COLO668 (cell line): ENCODE measurements at regions not wholly inside any gene's neighbourhood (a gene's known extent, or its start where the extent isn't known, plus 50 kb on each side); places are given as distances from the start of the nearest gene placed in this dataset.

ENCODE experiments used
- DNase-seq: peaks from one replicate; lab custom pipeline; 2025; ENCODE audit not compliant: unreplicated experiment; lab: John Stamatoyannopoulos, UW

DNA sequence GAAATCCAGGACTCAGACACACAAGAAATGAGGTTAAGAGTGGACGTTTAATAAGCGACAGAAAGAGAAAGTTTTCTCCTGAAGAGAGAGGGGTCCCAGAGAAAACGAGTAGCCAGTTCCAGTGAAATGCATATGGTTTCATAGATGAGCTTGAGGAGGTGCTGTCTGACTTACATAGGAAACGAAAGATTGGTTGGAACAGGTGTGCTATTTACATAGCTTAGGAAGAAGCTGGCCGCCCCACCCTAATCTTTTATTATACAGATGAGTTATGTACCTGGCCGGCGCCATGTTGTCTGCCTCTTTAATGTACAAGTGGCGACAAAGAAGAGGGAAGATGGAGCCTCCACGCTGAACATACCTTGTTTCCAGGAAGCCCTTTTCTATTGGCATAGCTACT, 223.0 kb downstream of the SLC6A15 start:
- DNase-seq: no peak

DNA sequence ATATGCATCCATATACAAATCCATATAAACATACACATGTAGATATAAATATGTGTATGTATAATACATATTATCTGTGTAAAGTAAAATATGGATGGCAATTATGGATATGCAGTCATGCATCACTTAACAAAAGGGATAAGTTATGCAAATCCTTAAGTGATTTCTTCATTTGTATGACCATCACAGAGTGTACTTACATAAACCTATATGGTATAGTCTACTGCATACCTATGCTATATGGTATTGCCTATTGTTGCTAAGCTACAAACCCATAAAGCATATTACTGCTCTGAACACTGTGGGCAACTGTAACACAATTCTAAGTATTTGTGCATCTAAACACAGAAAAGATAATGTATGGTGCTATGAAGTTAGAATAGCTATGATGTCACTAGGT, 227.2 kb downstream of the SLC6A15 start:
- DNase-seq: no peak

DNA sequence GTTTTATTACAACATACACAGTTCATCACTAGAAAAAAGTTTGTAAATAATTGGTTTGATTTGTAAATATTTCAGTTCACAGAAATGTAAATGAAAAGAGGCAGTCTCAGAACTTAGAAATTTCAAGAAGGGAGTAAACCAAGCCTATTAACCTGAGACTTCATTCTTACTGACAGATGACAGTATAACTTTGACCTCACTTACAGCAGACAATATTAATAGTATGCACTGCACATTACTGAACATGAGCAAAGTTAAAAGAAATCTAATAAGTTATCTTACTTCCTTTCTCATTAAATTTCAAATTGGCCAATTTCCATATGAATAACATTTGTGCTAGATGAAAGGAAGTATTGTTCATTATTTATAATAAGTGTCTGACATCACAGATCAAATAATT, 235.8 kb downstream of the SLC6A15 start:
- no peak for DNase-seq

DNA sequence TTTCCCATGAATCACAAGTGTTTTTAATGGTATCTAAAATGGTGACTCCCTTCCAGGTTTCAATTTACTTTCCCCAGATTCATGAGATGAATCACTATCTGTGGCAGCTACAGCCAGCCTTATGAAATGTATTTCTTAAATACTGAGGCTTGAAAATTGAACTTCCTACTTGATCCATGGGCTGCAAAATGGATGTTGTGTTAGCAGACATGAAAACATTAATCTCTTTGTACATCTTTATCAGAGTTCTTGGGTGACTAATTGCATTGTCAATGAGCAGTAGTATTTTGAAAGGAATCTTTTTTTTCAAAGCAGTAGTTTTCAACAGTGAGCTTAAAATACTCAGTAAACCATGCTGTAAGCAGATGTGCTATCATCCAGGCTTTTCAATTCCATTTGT, 250.8 kb downstream of the SLC6A15 start:
- DNase-seq: no peak

DNA sequence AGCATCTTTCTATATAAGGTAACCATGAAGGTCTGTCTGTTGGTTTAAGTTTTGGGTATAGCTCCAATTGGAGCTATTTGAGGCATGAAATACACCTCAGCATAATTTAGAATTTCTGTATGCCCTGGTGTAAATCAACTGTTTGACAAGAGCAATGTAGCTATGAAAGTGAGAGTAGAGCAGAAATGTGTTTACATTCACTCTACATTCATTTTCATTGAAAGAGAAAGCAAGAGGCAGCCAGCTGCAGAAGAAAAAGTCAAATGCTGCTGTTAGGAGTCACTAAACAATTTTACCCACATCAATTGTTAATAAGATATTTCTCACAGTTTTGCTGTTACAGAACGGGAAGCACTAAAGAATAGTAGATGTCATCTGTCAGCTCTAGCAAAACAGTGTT, 252.5 kb downstream of the SLC6A15 start:
- DNase-seq: no peak

DNA sequence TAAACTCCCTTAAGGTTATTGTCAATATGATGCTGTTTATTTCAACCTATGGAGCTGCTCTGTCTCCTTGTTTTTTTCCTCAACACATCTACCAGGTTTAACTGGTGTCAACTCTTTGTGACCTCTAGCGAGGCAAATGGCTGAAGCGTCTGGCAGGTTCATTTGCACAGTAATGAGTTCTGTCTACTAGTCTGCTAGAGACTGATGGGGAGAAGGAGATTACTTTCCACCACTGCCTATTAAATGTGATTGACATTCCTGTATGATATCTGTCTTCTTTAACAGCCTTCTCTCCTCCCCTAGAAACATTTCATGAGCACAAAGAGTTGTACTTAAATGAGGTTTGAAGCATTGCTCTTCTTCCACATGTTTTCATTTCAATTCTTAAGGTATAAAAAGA, 253.7 kb downstream of the SLC6A15 start:
- no peak for DNase-seq

DNA sequence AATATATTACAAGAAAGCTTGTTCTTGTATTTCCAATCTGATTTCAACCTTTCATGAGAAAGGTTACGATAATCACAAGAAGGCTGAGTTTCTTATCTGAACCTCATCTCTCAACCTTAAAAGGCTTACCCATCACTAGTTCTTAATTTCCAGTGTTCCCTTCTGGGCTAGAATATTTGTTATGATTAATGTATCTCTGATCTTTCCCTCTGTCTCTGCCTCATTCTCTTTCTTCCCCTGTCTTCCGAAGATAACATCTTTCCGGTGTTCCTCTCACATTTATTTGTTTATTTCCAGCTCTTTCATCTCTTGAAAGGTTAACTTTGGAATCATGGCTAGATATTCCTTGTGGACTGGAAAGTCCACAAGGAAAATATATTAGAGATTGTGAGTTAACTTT, 255.9 kb downstream of the SLC6A15 start:
- no peak for DNase-seq

DNA sequence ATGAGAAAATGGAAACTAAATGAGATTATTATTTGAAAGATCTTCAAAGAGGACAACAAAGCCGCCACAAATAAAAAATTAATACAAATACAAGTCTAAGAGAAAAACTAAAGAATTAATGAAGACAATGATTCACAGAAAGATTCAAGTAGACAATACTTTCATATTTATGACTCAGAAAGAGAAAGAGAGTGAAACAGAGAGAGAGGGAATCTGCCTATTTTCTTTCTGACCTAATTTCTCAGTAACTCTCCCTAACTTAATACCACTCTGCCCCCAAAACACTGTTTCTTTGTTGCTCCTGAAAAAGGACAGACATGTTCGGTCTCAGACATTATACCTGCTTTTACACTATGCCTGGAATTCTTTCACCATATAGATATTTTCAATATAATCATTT, 259.1 kb downstream of the SLC6A15 start:
- no peak for DNase-seq

DNA sequence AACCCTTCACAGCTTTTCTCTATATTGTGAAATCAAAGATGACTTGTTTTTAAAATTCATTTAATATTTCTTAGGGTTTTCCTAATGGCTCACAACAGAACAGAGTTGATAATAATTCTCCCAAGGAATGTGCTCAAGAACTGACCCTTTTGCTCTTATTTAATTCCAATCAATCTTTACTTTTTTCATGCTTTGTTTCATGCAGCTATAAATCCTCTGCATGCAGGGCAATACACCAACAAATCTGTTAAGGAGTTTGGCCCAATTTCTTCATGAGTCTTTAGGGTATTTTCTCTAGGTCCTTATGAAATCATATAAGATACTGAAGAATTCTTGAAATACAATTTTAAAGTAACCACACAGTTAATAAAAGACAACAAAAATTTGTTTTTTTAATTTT, 264.2 kb downstream of the SLC6A15 start:
- no peak for DNase-seq

DNA sequence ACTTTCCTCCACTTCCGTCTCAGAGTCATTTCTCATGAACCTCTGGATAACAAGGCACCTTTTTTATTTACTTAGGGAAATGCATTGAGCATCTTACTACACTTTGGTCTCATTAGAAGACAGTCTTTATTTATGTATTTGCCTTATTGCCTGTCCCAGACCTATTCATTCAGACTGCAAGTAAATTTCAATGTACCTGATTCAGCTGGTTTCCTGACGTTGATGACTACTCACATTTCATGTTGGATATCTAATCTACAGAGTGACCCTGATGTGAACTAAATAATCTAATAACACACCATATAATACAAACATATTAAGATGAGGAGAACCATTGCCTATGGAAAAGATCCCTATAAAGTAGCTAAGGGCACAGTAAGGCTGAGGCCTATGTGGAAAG, 267.7 kb downstream of the SLC6A15 start:
- no peak for DNase-seq

DNA sequence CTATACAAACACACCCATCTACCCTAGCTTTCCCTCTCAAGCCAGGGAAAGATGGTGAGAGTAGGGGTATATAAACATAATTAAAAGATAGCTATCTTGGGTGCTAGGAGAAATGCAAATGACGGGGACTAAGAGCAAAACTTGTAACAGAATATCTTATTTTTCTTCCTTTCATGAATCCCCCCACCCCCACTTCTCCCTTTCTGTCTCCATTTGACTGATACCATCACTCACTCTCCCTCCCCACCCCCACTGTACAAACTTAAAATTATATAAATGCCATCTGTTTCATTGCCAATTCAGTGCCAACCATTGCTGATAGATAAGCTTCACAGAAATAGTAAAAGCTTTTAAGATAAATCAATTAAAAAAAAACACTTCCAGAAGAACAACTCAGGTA, 268.6 kb downstream of the SLC6A15 start:
- DNase-seq: no peak

DNA sequence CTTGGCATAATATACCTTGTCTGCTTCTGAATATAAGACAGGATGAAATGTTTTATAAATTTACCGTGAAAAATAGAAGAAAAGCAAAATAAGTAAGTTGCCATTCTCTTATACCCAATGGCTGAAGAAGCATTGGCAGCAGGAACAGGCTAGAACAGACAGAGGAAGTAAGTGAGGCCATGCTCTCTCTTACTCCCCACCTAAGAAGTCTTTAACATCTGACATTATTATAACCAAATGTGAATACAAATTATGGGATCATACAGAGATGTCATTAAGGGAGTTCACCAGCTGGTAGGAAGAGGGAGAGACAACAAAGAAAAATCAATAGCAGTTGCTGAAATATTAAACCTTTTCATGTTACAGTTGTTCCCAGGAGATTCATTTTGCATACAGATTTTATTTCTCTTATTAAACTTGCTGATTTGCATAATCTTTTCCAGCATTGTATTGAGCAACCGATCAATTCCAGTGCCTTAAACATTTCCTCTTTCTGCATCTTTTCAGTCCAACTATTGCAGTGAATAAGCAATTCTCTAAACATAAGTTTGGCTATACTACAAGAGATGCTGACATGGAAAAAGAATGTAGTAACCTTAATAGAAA, 270.6 kb downstream of the SLC6A15 start:
- no peak for DNase-seq

DNA sequence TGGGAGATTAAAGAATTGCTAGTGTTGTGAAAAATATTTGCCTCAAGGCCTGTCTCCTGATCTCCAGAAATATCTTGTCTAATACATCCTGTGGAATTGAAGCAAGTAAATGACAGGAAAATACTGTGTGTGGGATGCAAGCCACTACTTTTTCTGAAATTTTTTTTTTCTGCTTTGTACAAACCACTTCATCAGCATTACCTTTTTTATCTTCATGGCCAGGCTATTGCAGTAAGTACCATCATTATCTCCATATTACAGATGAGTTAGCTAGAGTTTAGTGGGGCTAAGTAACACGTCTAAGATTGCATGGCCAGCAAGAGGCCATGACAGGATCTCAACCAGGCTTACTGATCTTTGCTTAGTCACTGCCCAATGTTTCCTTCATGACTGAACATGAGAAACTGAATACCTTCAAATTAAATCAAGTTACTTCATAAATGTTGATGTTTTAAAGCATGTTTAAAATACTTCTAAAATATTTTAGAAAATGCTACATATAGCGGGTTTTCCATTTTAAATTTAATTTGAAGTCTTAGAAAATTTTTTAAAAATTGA, 273.7 kb downstream of the SLC6A15 start:
- no peak for DNase-seq

DNA sequence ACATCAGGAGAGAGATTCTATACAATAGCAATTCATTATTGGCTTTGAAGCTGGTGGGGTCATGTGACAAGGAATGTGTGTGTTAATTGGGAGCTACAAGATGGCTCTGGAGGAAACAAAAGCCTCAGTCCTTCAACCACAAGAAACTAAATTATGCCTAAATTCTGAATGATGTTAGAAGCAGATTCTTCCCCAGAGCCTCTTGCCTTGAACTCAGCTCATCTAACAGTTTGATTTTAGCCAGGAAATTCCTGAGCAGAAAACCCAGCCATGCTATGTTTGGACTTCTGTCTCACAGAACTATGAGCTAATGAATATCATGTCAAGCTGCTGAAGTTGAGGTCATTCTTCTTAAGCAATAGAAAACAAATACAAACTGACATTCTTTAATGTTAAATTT, 274.7 kb downstream of the SLC6A15 start:
- no peak for DNase-seq

DNA sequence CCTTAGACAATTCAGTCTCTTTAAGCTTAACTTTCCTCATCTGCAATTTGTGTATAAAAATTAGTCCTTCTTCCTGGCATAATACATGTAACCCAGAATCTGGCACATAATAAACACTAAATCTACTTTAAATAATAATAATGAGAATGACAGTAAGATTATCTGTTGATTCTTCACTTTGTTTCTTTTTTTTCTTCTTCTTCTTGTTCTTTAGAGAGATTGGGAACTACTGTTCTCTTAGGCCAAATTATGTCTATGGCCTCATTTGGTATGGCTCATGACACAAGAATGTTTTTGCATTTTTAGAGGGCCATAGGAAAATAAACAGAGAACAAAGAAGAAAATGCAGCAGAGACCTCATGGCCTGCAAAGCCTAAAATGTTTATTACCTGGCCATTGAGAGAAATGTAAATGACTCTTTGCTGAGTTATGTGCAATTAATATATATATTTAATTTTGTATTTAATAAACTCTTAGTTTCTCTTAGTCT, 275.8 kb downstream of the SLC6A15 start:
- no peak for DNase-seq

DNA sequence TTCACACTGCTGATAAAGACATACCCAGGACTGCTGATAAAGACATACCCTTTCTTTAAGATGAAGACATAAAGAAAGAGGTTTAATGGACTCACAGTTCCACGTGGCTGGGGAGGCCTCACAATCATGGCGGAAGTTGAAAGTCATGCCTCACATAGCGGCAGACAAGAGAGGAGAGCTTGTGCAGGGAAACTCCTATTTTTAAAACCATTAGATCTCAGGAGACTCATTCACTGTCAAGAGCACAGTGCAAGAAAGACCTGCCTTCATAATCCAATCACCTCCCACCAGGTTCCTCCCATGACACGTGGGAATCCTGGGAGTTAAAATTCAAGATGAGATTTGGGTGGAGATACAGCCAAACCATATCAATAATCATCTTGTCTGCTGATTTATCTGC, 278.1 kb downstream of the SLC6A15 start:
- no peak for DNase-seq

DNA sequence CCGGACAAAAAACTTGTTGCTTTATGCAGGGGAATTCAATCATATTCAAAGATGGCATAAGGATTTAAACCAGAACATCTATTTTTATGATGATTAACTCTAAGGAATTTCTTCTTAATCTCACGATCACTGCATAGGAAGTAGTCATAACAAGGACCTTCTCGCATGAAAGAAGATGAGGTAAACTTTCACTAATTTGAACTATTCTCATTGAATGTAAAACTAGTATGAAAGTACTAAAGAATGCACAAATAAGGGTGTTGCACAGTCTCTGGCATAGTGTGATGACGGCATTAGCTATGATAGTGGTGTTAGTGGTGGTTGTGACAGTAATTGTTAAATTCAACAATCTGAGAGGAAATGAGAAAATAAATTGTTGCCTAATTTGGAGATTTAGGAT, 280.0 kb downstream of the SLC6A15 start:
- DNase-seq: no peak

DNA sequence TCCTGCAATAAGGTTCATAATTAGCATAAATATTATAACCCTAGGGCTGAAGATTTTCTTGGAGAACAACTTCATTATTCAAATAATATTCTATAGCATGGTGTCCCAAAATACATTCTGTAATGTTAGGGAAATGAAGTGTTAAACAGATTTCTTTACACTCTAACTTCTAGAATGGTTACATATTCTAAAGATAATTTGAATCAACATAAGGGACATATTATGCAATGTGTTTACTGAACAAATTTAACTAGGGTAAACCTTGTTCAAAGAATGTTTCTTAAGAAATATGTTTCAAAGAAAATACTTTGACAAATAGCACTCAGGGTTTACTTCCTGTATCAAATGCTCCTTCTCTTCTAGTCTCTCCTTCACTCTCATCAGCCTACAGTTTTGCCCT, 281.6 kb downstream of the SLC6A15 start:
- no peak for DNase-seq

DNA sequence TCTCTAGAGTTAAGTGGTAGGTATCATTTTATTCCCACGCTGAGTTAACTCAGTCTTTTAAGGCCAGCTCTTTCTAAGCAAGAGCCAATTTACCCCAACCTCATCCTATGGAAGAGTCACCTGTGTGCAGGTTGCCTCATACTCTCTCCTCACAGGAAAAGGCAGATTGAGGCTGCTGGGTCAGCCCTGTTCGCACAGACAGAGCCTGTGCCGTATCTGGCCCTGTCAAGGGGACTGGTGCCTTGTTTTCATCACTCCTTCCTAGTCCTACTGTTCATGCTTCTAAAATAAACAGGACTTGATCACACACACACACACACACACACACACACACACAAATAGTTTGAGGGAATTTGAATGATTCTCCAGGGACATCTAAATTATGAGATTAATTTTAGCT, 285.0 kb downstream of the SLC6A15 start:
- DNase-seq: no peak

DNA sequence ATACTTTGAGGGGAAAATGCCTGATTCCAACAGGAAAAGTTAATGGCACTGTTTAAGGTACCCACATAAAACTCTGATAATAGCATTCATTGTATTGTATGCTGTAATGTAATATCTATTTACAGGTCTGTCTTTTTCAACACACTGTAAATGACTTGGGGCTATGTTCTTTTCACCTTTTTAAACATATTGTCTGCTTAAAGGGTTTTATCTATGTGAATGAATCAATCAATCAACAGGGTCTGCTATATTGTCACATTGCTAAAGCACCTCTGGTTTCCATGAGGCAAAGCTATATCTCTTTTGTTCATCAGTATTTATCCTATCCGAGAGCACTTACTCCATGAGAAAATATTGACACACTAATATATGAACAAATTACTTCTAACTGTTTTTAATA, 288.0 kb downstream of the SLC6A15 start:
- DNase-seq: no peak

DNA sequence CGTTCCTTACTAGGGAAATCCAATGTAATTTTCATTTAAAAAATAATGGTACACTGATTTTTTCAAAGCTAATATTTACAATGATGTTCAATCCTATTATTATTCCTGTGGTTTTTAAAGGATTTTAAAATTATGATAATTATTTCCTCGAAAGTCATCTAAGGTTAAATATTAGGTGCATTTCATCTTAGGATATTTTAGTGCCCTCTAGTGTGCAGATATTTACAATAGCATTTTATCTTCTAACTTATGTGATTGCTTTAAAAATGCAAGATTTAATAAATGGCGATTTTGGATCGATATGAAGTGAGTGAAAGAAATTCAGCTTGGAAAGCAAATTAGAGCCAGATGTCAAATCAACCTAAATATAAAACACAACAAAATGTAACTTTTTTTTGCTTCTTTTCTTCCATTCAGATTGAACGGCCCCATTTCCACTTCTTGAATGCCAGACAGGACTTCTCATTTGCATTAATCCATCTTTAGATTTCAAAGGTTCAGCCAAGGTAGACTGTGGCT, 293.5 kb downstream of the SLC6A15 start:
- DNase-seq: no peak

DNA sequence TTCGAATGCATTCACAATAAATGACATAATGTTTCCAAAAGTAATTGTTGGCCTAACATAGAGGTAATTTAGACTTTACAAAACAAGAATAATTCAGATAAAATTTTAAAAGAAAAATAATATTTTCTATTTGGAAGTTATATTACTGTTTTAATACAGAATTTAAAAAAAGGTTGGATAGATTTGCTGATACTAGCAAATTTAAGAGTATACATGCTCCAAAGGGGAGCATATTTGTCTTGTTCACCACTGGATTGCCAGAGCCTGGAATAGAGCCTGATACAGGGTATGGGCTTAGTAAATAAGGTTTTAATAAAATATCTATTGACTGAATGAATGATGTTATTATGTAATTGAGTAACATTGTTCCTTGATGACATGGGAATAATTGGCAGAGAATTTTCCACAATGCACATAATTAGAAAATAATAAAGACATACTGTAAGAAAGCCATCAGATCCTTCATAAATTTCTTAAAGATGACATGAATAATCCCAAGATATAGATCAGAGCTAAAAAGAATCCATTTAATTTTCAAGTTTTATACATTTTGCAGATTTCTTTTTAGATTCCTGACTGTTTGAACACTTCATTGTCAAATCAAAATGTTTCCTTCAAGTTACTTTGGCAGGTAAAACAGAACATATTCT, 305.3 kb downstream of the SLC6A15 start:
- DNase-seq: no peak

DNA sequence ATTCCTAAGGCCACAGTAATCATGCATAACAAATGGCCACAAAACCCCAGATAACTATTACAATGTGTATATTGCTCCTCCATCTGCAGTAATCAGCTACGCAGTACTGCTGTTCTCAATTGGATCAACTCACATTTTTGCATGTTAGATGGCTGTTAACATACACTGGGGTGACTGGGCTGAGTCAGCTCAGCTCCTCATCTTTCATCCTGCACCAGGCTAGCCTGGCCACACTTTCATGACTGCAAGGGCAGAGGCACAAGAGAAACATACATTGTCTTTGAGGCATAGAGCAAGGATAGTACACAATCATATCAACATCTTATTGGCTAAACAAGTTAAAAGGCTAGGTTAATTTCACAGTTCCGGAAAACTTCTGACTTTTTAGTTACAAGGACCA, 306.6 kb downstream of the SLC6A15 start:
- DNase-seq: no peak
